Neural progenitor cell (in vitro differentiated cells): ENCODE measurements at regions not wholly inside any gene's neighbourhood (a gene's known extent, or its start where the extent isn't known, plus 50 kb on each side); places are given as distances from the start of the nearest gene placed in this dataset.

Source experiments
- EZH2 ChIP-seq: fragments of 200-600 bp; sonication (generic); IDR thresholded peaks from 2 replicates; pipeline ENCODE4 v1.6.1; 2017; ENCODE audit warnings: antibody characterized with exemption, mild to moderate bottlenecking, moderate library complexity
- TF ChIP-seq, protein P1 (sequence below): fragments of 200-600 bp; sonication (generic); IDR thresholded peaks from 2 replicates; pipeline ENCODE4 v1.5.1; 2017; ENCODE audit warnings: antibody characterized with exemption, mild to moderate bottlenecking

DNA sequence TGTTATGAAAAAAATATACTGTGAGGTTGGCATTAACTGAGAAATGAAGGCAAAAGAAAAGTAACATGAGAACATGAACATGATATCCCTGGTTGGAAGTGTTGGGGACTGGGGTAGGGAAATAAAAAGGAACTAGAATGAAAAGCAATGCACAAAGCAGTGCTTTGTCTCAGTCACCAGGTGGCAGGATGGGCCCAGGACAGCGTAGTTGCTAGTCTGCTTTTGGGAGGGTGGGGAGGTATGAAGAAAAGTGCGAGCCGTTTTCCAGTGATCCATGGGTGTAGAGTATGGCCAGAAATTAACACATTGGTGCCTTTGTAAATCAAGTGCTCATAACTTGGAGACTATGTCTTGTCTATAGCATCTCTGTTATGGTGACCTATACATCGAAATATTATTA is 662.5 kb upstream of the SALL1 start:
- TF ChIP-seq, protein P1, sequence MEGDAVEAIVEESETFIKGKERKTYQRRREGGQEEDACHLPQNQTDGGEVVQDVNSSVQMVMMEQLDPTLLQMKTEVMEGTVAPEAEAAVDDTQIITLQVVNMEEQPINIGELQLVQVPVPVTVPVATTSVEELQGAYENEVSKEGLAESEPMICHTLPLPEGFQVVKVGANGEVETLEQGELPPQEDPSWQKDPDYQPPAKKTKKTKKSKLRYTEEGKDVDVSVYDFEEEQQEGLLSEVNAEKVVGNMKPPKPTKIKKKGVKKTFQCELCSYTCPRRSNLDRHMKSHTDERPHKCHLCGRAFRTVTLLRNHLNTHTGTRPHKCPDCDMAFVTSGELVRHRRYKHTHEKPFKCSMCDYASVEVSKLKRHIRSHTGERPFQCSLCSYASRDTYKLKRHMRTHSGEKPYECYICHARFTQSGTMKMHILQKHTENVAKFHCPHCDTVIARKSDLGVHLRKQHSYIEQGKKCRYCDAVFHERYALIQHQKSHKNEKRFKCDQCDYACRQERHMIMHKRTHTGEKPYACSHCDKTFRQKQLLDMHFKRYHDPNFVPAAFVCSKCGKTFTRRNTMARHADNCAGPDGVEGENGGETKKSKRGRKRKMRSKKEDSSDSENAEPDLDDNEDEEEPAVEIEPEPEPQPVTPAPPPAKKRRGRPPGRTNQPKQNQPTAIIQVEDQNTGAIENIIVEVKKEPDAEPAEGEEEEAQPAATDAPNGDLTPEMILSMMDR, result peak; percentile 61
- TF ChIP-seq EZH2, result no peak
